HEK293 (cell line): ENCODE measurements at regions not wholly inside any gene's neighbourhood (a gene's known extent, or its start where the extent isn't known, plus 50 kb on each side); places are given as distances from the start of the nearest gene placed in this dataset.

Experiments used
- CTCF ChIA-PET: fragments of 350-600 bp; formaldehyde crosslinking; extraction: SDS; loops from one replicate; lab custom pipeline; 2021; ENCODE audit warnings: antibody characterized with exemption; lab: Yijun Ruan, JAX
- POLR2A ChIA-PET: fragments of 300-600 bp; formaldehyde crosslinking; extraction: SDS; loops from one replicate; lab custom pipeline; 2020; ENCODE audit warnings: antibody characterized with exemption, inconsistent platforms; lab: Yijun Ruan, JAX
- H3K27ac ChIP-seq: fragments of 200-500 bp; sonication (Bioruptor generic); 2 replicates; pipeline ENCODE4 v1.5.1; 2014; ENCODE audit warnings: low read depth, low read length, control low read depth, inconsistent platforms; ENCODE audit errors: extremely low read depth
- H3K36me3 ChIP-seq, 2 experiments: fragments of 200-500 bp in 1 of 2; sonication (Bioruptor generic) in 1 of 2; 1 replicate in 1 of 2; 2 replicates in 1 of 2; pipeline ENCODE4 v1.5.1; 2014 to 2017; ENCODE audit warnings: inconsistent platforms in 2 of 2, low read length in 2 of 2; ENCODE audit not compliant: control insufficient read depth in 2 of 2, insufficient read depth in 1 of 2
- H3K4me1 ChIP-seq: fragments of 200-500 bp; sonication (Bioruptor generic); 2 replicates; pipeline ENCODE4 v1.5.1; 2014; ENCODE audit warnings: mild to moderate bottlenecking, low read length, inconsistent platforms; ENCODE audit not compliant: control insufficient read depth, insufficient read depth
- H3K4me3 ChIP-seq: 2 replicates; pipeline ENCODE4 v1.5.1; 2011; ENCODE audit warnings: low read depth, mild to moderate bottlenecking, control low read depth, low read length, moderate library complexity
- H3K9me3 ChIP-seq: fragments of 200-500 bp; sonication (Bioruptor generic); 2 replicates; pipeline ENCODE4 v1.5.1; 2014; ENCODE audit warnings: low read depth, low read length, inconsistent platforms; ENCODE audit not compliant: control insufficient read depth, insufficient read depth
- HOXA7 ChIP-seq: sonication (generic); formaldehyde crosslinking; IDR thresholded peaks from 2 replicates; pipeline ENCODE4 v1.8.1; 2022; ENCODE audit warnings: missing genetic modification reagents, borderline replicate concordance
- KLF16 ChIP-seq: fragments of 450-650 bp; formaldehyde crosslinking; IDR thresholded peaks from 2 replicates; pipeline ENCODE4 v1.5.1; 2017; ENCODE audit warnings: missing biosample characterization, missing genetic modification characterization
- KLF17 ChIP-seq: fragments of 450-650 bp; formaldehyde crosslinking; IDR thresholded peaks from 2 replicates; pipeline ENCODE4 v1.5.1; 2016; ENCODE audit warnings: missing biosample characterization, missing genetic modification characterization
- PBX3 ChIP-seq: sonication (generic); formaldehyde crosslinking; IDR thresholded peaks from 2 replicates; pipeline ENCODE4 v1.8.1; 2022; ENCODE audit warnings: mild to moderate bottlenecking, moderate library complexity, missing genetic modification reagents
- PRDM1 ChIP-seq: fragments of 450-650 bp; formaldehyde crosslinking; IDR thresholded peaks from 2 replicates; pipeline ENCODE4; 2016; ENCODE audit warnings: missing biosample characterization, missing genetic modification characterization
- SETDB1 ChIP-seq: IDR thresholded peaks from one replicate; pipeline ENCODE4 v1.6.1; 2017; ENCODE audit warnings: mild to moderate bottlenecking, low read length, moderate library complexity, mixed read lengths; ENCODE audit not compliant: insufficient read length
- SP7 ChIP-seq: fragments of 450-650 bp; formaldehyde crosslinking; IDR thresholded peaks from 2 replicates; pipeline ENCODE4 v1.5.1; 2016; ENCODE audit warnings: missing biosample characterization, missing genetic modification characterization
- TCF7L2 ChIP-seq: IDR thresholded peaks from 2 replicates; pipeline ENCODE4 v1.6.1; 2011; ENCODE audit warnings: low read depth, mild to moderate bottlenecking, inconsistent platforms, low read length, moderate library complexity, borderline replicate concordance
- ZFP41 ChIP-seq: fragments of 450-650 bp; formaldehyde crosslinking; IDR thresholded peaks from 2 replicates; pipeline ENCODE4 v1.5.1; 2016; ENCODE audit warnings: missing biosample characterization, missing genetic modification characterization, borderline replicate concordance
- ZNF18 ChIP-seq: fragments of 450-650 bp; formaldehyde crosslinking; IDR thresholded peaks from 2 replicates; pipeline ENCODE4 v1.5.1; 2016; ENCODE audit warnings: missing biosample characterization, missing genetic modification characterization
- ZNF2 ChIP-seq: fragments of 450-650 bp; formaldehyde crosslinking; IDR thresholded peaks from 2 replicates; pipeline ENCODE4 v1.5.1; 2016; ENCODE audit warnings: missing biosample characterization, missing genetic modification characterization
- ZNF266 ChIP-seq: fragments of 450-650 bp; formaldehyde crosslinking; IDR thresholded peaks from 2 replicates; pipeline ENCODE4 v1.5.1; 2016; ENCODE audit warnings: missing biosample characterization, missing genetic modification characterization, low read depth
- ZNF513 ChIP-seq: fragments of 450-650 bp; IDR thresholded peaks from 2 replicates; pipeline ENCODE4 v1.5.1; 2018; ENCODE audit warnings: missing biosample characterization, missing genetic modification characterization
- ZNF530 ChIP-seq: fragments of 450-650 bp; formaldehyde crosslinking; IDR thresholded peaks from 2 replicates; pipeline ENCODE4 v1.5.1; 2016; ENCODE audit warnings: low read depth, missing biosample characterization, missing genetic modification characterization
- ZNF558 ChIP-seq: fragments of 450-650 bp; formaldehyde crosslinking; IDR thresholded peaks from 2 replicates; pipeline ENCODE4 v1.5.1; 2016; ENCODE audit warnings: missing biosample characterization, missing genetic modification characterization
- ZNF629 ChIP-seq: fragments of 450-650 bp; formaldehyde crosslinking; IDR thresholded peaks from 2 replicates; pipeline ENCODE4 v1.5.1; 2017; ENCODE audit warnings: missing biosample characterization, missing genetic modification characterization
- ZNF677 ChIP-seq: fragments of 450-650 bp; IDR thresholded peaks from 2 replicates; pipeline ENCODE4 v1.5.0; 2018; ENCODE audit warnings: missing biosample characterization, mild to moderate bottlenecking, missing genetic modification characterization, moderate library complexity
- ZSCAN16 ChIP-seq: fragments of 450-650 bp; formaldehyde crosslinking; IDR thresholded peaks from 2 replicates; pipeline ENCODE4 v1.5.1; 2016; ENCODE audit warnings: missing biosample characterization, missing genetic modification characterization
- ZSCAN30 ChIP-seq: fragments of 450-650 bp; IDR thresholded peaks from 2 replicates; pipeline ENCODE4 v1.5.1; 2018; ENCODE audit warnings: missing biosample characterization, mild to moderate bottlenecking, missing genetic modification characterization, moderate library complexity
- ZXDB ChIP-seq: fragments of 450-650 bp; formaldehyde crosslinking; IDR thresholded peaks from 2 replicates; pipeline ENCODE4 v1.5.1; 2016; ENCODE audit warnings: missing biosample characterization, missing genetic modification characterization

GRCh38 chr9:18159254-18159653 is 314.7 kb upstream of the ADAMTSL1 start:
- no peaks in the 10 kb centered on the region for H3K9me3 ChIP-seq
- no peak overlapping the region for H3K27ac ChIP-seq
- H3K36me3 ChIP-seq = no peaks in the 10 kb centered on the region
- no peak overlapping the region for H3K4me3 ChIP-seq
- H3K4me1 ChIP-seq = no peaks in the 10 kb centered on the region
- CTCF ChIA-PET = interaction anchor here (0.7 to 1.5 kb wide), 4 partner anchors 14 to 368 kb away, joined by 3 to 5 read pairs (median 4); no protein-coding TSS in a partner anchor
- no peak for TF ChIP-seq PBX3 (CRISPR knock-in tag)
- TF ChIP-seq HOXA7 (CRISPR knock-in tag) = no peak
- TF ChIP-seq ZNF266 = no peak
- no peak for TF ChIP-seq ZNF530 (tag by site-specific recombination)
- TF ChIP-seq SP7 (tag by site-specific recombination) = no peak
- TF ChIP-seq PRDM1 (tag by site-specific recombination) = no peak
- TF ChIP-seq ZSCAN30 (tag by site-specific recombination) = no peak
- TF ChIP-seq ZNF513 (tag by site-specific recombination) = no peak
- no peak for TF ChIP-seq KLF17 (tag by site-specific recombination)
- TF ChIP-seq TCF7L2 = no peak
- no peak for TF ChIP-seq ZNF677
- TF ChIP-seq ZNF558 (tag by site-specific recombination) = no peak
- TF ChIP-seq ZNF2 (tag by site-specific recombination) = no peak
- TF ChIP-seq ZFP41 = no peak
- TF ChIP-seq ZXDB (tag by site-specific recombination) = no peak
- TF ChIP-seq ZNF18 (tag by site-specific recombination) = no peak
- no peak for TF ChIP-seq ZNF629 (tag by site-specific recombination)
- no peak for TF ChIP-seq KLF16 (tag by site-specific recombination)
- POLR2A ChIA-PET = no interaction called here

- ChIA-PET POLR2A (no interaction called here), CTCF (no interaction called here)
- TF ChIP-seq ZSCAN16 (tag by site-specific recombination) (no peak), SETDB1 (no peak)
- Histone ChIP-seq H3K4me1 (no peaks in the 10 kb centered on the region), H3K9me3 (no peaks in the 10 kb centered on the region), H3K36me3 (no peaks in the 10 kb centered on the region), H3K4me3 (no peak overlapping the region), H3K27ac (no peak overlapping the region)
Observed at GRCh38 chr9:18163146-18163545, 310.8 kb upstream of the ADAMTSL1 start.
